ENCODE measurements at regions not wholly inside any gene's neighbourhood (a gene's known extent, or its start where the extent isn't known, plus 50 kb on each side); places are given as distances from the start of the nearest gene placed in this dataset.

- DNase-seq (ENCODE audit: low spot score), result no peak
These were observed 145.1 kb upstream of the CCN2 start for GRCh38 chr6:132096245-132096644.

DNA sequence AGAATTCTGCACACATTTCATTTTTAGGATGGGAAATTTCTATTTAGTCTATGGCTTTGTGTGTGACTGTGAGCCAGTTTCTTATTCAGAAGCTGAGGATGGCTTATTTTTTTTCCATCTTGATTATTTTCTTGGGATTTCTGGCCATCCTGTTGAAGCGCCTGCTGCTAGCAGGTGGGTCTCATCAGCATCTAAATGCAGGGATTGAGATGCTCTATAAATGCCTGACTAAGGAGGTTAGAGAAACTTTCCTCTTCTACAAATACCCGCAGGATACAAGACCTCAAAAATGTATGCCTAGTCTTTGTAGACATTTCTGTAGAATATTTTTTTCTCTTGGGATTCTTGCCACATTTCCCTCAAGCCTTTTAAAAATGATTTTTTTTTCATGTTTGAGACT, 138.0 kb upstream of the CCN2 start:
- DNase-seq (ENCODE audit: low spot score), result no peak

- DNase-seq (ENCODE audit: low spot score), result no peak
These were observed 137.0 kb upstream of the CCN2 start for GRCh38 chr6:132088150-132088549.

GRCh38 chr6:132087391-132087790, 136.2 kb upstream of the CCN2 start:
- DNase-seq (ENCODE audit: low spot score), result no peak

DNA sequence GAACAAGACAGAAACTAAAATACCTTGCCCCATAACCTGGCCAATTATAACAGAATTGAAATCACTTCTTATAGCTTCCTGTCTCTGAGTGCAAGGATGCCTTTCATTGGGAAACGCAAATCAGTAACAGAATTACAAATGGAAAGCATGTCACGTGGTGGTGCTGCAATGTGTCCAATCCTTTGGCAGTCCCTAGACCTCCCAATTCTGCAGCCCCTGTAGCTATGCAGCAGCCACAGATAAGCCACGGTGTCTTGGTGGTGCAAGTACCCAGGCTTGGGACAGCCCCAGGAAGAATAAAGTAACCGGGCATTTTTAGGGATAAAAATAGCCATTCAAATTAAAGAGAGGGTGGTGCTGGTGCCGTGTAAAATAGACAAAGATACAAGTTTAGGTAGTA, 134.6 kb upstream of the CCN2 start:
- DNase-seq (ENCODE audit: low spot score), result no peak

GRCh38 chr6:132084811-132085509, 133.8 kb upstream of the CCN2 start:
- peak; percentile 54 for DNase-seq (ENCODE audit: low spot score)

GRCh38 chr6:132082421-132082820, 131.2 kb upstream of the CCN2 start:
- DNase-seq (ENCODE audit: low spot score), result no peak

- no peak for DNase-seq (ENCODE audit: low spot score)
These were observed 130.2 kb upstream of the CCN2 start for GRCh38 chr6:132081338-132081737.

DNA sequence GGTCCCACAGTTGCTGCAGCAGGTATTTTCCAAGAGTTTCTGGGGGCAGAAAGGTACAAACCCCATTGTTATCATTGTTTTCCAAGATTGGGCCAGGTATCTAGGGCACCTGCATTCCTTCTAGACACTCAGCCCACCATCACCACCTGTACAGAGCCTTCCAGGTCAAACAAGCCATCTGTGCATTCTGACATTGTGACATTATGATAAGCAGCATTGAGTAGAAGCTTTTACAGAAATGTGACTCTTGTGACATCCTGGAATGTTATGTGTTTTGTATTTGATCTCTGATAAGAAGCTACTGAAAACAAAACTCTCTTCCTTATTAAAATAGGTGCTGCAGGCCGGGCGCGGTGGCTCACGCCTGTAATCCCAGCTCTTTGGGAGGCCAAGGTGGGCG, 128.1 kb upstream of the CCN2 start:
- no peak for DNase-seq (ENCODE audit: low spot score)

DNA sequence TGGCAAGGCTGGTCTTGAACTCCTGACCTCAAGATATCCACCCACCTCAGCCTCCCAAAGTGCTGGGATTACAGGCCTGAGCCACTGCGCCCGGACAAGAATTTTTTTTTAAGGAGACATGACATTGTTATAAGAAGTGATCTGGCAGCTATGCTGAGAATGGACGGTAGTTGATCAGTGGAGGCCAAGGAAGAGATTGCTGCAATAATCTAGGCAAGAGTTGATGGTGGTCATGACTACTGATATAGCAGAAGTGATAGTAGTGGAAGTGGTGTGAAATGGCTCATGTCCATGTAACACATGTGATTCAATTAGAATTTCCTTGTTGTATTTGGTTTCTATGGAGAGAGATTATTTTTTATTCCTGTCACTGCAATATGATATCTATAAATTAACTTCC, 125.3 kb upstream of the CCN2 start:
- DNase-seq (ENCODE audit: low spot score), result no peak

GRCh38 chr6:132072831-132073230, 121.7 kb upstream of the CCN2 start:
- no peak for DNase-seq (ENCODE audit: low spot score)

DNA sequence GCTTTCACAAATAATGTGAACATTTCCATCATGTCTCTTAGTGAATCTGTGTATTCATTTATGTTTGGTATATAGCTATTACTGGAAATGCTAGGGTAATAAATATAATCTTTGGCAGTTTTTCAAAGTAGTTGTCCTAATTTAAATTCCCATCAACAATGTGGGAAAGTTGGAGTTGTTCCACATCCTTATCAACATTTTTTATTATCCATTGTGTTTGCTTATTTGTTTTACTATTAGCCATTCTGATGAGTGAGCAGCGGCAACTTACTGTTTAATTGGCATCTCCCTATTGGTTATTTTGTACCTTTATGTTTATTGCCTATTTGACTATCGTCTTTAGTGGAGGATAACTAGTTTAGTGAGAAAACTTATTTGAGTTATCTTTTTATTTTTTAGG, 121.1 kb upstream of the CCN2 start:
- DNase-seq (ENCODE audit: low spot score), result no peak

- no peak for DNase-seq (ENCODE audit: low spot score)
These were observed 119.2 kb upstream of the CCN2 start for GRCh38 chr6:132070356-132070755.

DNA sequence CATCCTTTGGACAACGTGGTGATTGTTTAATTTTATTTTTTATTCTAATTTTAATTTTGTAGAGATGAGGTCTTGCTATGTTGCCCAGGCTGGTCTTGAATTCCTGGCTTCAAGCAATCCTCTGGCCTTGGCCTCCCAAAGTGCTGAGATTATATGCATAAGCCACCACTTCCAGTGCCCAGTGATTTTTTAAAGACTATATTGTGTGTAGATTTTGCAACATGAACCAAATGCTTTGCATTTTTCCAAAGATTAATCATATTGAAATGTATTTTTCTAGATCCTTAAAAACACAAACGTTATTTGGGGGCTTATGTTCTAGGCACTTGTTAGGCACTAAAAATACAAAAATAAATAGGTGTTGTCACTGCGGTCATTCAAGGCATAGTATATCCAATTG, 117.6 kb upstream of the CCN2 start:
- DNase-seq (ENCODE audit: low spot score), result no peak

- DNase-seq (ENCODE audit: low spot score), result no peak
These were observed 116.1 kb upstream of the CCN2 start for GRCh38 chr6:132067286-132067685.

- no peak for DNase-seq (ENCODE audit: low spot score)
These were observed 114.4 kb upstream of the CCN2 start for GRCh38 chr6:132065556-132065955.

DNA sequence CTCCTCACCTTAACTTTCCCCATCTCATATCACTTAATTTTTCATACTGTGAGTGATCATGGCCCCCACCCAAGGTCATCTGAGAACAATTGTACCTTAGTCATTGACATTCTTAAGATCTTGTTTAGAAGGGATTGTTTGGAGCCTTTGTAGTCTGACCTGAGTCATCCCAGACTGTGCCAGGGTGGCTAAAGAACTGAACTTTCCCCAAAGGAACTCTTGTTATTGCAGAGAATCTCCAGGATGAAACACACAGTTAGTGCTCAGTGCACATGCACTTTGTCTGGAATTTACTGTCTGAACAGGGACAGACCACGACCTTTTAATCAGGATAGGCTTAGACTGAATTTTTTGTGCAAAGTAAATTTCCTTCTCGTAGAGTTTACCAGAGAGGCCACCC, 112.6 kb upstream of the CCN2 start:
- no peak for DNase-seq (ENCODE audit: low spot score)

GRCh38 chr6:132063204-132063603, 112.0 kb upstream of the CCN2 start:
- no peak for DNase-seq (ENCODE audit: low spot score)

DNA sequence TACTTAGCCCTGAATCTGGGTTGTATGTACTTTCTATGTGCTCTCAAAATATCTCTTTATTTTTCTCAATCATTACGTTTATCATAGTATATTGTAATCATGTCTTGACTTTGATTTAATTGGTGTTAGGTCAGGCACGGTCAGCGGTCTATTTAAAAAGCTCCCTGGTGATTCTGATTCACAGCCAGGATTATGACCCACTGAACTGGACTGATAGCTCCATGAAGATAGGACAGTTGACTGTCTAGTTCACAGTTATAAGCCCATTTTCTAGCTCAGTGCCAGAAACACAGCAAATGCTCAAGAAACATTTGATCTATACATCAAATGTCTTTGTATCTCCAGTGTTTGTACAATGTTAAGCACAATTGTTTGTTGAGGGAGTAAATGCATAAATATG, 111.5 kb upstream of the CCN2 start:
- no peak for DNase-seq (ENCODE audit: low spot score)

- no peak for DNase-seq (ENCODE audit: low spot score)
These were observed 110.2 kb upstream of the CCN2 start for GRCh38 chr6:132061381-132061780.

DNA sequence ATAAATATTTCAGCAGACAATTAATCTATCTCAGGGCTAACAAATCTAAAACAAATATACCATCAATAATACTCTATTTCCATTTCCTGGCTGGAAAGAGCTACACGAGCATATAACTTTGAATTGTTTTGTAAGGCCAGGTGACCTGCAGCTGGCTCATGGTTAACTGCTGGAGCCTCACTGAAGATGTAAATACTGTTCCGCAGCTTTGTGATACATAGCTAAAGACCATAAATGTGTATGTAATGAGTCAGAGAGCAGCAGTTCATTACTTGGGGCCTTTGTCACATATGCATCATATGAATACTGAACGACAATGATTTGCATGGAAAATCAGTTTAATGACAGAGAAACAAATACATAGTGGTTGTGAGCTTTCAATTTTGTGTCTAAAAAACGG, 109.4 kb upstream of the CCN2 start:
- DNase-seq (ENCODE audit: low spot score), result peak; percentile 15

DNA sequence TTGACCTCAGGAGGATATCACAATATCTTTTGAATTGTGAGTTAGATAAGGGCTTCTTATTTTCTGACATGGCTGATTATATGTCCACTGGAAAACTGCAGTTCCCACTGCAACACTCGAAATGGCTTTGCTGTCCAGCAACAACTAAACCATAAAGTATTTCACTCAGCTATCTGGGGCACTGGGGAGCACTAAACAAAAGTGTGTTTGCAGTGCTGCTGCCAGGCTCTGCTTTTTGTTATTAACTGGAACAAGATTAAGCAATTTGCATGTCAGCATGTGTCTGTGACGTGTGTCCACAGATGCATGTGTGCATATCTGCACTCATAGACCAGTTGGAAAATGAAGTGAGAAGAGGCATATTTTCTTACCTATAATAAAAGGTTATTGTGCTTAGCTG, 107.8 kb upstream of the CCN2 start:
- DNase-seq (ENCODE audit: low spot score), result no peak

- peak; percentile 5 for DNase-seq (ENCODE audit: low spot score)
These were observed 103.4 kb upstream of the CCN2 start for GRCh38 chr6:132054525-132054924.

GRCh38 chr6:132053511-132053910, 102.3 kb upstream of the CCN2 start:
- DNase-seq (ENCODE audit: low spot score), result peak; percentile 20

- DNase-seq (ENCODE audit: low spot score), result no peak
These were observed 100.9 kb upstream of the CCN2 start for GRCh38 chr6:132052096-132052495.
